ENCODE measurements at regions not wholly inside any gene's neighbourhood (a gene's known extent, or its start where the extent isn't known, plus 50 kb on each side); places are given as distances from the start of the nearest gene placed in this dataset.
"Not testable (repeated sequence)": the region's sequence is repeated elsewhere in the genome, so short reads cannot be mapped to it uniquely, and the experiment has no call there.

GRCh38 chr12:126282691-126283090 is 1217.5 kb downstream of the AACS start:
- DNase-seq (ENCODE audit: low read depth), result no peak

- DNase-seq (ENCODE audit: low read depth), result no peak
Measured at GRCh38 chr12:126286203-126286602, 1221.0 kb downstream of the AACS start.

DNA sequence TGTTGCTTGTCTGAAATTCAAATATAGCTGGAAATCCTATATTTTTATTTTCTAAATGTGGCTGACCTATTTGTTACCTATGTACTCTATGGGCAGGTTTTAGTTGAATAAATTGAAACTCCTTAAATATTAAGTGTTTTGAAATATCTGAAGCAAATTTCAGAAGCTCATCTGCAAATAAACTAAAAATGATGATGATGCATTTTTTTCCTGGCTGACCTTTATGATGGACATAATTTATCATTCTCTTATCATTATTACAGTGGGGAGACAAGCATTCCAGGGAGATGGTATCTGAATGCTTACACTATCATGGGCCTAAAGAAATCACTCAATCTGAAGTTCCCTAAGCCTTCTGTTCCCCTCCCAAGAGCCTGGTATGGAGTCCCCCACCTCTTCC is 1225.2 kb downstream of the AACS start:
- DNase-seq (ENCODE audit: low read depth), result no peak

DNA sequence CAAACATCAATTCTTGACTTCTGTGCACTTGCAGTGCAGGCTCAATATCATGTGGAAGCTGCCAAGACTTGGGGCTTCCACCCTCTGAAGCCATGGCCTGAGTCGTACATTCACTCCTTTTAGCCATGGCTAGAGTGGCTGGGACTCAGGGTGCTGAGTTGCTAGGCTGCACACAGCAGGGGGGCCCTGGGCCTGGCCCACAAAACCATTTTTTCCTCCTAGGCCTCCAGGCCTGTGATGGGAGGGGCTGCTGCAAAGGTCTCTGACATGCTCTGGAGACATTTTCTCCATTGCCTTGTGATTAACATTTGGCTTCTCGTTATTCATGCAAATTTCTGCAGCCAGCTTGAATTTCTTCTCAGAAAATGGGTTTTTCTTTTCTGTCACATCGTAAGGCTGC is 1226.8 kb downstream of the AACS start:
- not testable (repeated sequence) for DNase-seq (ENCODE audit: low read depth)

GRCh38 chr12:126295652-126296051 is 1230.4 kb downstream of the AACS start:
- no peak for DNase-seq (ENCODE audit: low read depth)

GRCh38 chr12:126309278-126309677 is 1244.0 kb downstream of the AACS start:
- no peak for DNase-seq (ENCODE audit: low read depth)

- no peak for DNase-seq (ENCODE audit: low read depth)
Measured at GRCh38 chr12:126312457-126312856, 1247.2 kb downstream of the AACS start.

- DNase-seq (ENCODE audit: low read depth), result no peak
Measured at GRCh38 chr12:126316411-126316810, 1251.2 kb downstream of the AACS start.

- DNase-seq (ENCODE audit: low read depth), result no peak
Measured at GRCh38 chr12:126337556-126338441, 1272.6 kb downstream of the AACS start.

DNA sequence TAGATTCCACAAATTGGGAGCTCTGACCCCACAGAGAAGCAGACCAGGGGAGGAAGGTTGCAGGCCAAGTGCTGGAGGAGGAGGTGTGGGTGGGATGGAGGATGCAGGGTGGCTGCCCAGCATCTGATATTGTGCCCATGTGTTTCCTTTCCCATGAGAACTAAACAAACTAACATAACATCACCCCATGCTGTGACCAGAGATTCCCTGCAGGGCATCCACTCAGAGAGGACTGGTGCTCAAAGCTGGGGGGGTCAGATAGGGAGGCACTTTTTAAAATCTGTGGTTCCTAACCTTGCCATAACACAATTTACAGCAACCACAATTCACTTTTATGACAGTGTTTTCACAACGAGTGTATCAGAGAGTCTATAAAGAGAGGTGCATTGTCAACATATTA is 1277.6 kb downstream of the AACS start:
- DNase-seq (ENCODE audit: low read depth), result no peak

DNA sequence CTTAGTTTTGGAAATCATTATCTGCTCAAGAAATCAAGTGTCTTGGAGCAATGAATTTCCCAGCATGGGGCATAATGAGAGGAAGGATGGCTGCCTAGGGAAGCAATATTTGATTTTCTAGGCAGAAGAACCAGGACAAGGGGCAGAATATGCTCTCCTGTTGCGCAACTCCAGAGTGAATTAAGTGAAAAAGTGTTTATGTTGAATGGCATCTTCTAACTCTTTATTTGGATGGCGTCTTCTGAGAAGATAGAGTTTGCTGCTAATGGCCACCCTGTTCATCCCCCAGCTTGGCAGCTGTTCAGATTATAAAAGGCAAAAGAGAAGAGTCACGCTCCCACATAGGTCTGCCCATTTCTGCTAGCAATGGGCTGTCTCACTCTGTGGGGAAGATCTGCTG is 1278.1 kb downstream of the AACS start:
- no peak for DNase-seq (ENCODE audit: low read depth)

DNA sequence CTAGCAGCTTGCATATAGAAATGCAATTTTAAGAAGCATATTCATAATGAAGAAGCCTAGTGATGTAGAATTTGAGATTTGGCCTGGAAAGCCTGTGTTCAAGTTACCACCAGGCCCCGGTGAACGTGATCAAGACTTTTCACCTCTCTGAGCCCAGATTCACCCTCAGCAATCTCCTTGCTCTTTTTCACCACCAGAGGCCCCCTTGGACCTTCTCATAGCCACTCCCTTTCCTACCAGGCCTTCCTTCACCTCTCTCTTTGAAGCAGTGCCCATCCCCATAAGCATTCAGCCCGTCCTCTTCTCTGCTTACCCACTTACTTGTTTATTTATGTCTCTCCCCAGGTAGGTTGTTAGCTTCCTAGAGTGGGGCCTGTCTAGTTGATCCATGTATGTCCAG is 1280.9 kb downstream of the AACS start:
- DNase-seq (ENCODE audit: low read depth), result no peak

DNA sequence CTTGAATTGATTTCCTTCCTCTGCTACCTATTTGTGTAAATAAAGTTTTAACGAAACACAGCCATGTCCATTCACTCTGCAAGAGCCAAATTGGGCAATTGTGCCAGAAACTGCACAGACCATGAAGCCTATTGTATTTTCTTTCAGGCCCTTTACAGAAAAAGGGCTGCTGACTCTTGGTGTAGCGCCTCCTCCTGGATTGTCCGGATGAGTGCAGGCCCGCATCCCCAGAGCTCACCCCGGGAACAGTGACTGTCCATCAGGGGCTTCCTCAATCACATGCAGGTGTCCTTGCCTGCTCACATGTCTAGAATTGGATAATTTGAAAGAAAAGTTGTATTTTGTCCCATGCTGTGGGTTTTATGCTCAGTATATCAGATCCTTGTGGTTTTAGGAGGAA is 1282.2 kb downstream of the AACS start:
- no peak for DNase-seq (ENCODE audit: low read depth)

- DNase-seq (ENCODE audit: low read depth), result no peak
Measured at GRCh38 chr12:126349383-126349782, 1284.1 kb downstream of the AACS start.

GRCh38 chr12:126353604-126354003 is 1288.4 kb downstream of the AACS start:
- no peak for DNase-seq (ENCODE audit: low read depth)

GRCh38 chr12:126354633-126355032 is 1289.4 kb downstream of the AACS start:
- no peak for DNase-seq (ENCODE audit: low read depth)

DNA sequence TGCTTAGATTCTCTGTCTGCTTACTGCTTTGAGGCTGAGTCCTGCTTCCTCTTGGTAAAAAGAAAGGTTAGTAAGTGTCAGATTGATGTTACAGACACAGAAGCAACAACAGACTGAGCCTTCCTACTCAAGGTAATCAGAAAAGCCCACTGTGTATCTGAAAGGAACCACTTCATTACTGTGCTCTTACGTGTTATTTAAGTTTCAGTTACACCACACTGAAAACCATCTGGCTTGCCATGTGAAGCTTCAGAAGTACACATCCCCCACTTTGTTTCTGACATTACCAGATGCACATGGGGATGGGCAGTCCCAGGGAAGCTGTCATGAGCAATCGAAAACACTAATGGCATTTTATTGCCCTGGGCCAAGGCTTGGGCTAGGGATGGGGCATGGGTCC is 1290.1 kb downstream of the AACS start:
- no peak for DNase-seq (ENCODE audit: low read depth)

DNA sequence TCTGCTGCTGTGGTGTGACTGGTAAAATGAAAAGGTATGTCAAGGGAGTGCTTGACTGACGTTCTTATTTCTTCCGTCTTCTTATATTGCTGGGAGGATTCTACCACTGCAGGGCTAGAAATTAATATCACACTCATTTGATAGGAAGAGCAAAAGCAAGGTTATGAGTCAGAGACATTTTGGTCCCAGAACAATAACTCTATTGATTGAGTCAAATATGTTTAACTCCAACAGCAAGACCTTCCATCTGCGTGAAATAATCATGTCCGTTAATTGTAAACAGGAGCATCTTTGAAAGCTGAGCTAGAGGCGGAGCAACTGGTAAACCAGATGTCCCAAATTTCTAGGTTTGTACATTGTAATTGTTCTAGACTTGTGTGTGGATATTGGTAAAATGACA is 1293.6 kb downstream of the AACS start:
- DNase-seq (ENCODE audit: low read depth), result no peak

GRCh38 chr12:126359216-126359615 is 1294.0 kb downstream of the AACS start:
- no peak for DNase-seq (ENCODE audit: low read depth)

GRCh38 chr12:126361804-126362203 is 1296.6 kb downstream of the AACS start:
- no peak for DNase-seq (ENCODE audit: low read depth)

DNA sequence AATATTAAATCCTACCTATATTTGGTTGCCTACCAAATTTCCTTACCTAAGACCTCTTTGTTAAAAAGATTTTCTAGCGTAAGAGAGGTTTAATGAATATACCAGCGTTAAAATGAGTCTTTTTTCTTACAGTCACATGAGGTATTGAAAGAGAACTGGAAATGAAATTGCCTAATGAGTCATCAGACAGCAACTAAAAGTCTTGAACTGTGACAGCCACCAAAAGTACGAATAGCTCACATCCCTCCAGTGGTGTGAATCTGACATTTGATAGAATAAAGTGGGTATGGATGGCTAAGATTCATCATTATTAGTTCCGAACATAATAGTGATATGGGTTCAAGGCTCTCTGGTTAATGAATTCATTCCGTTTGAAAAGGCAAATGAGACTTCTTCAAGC is 1297.3 kb downstream of the AACS start:
- no peak for DNase-seq (ENCODE audit: low read depth)

DNA sequence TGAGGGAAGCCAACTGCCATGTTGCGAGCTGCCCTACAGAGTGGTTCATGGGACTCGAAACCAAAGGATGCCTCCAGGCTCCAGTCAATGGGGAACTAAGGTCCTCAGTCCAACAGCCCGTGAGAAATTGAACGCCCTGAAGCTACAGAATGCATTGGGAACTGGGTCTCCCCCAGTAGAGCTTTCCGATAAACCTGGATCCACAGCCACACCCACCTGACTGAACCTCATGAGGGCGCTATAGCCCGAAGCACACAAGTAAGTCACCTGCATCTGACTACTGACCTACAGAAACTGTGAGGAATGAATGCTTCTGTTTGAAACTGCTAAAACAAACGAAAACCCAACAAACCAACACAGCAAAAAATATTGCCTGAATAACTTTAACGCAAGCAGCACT is 1297.7 kb downstream of the AACS start:
- no peak for DNase-seq (ENCODE audit: low read depth)

GRCh38 chr12:126369487-126370463 is 1304.5 kb downstream of the AACS start:
- no peak for DNase-seq (ENCODE audit: low read depth)

Measured in stimulated activated CD8-positive, alpha-beta memory T cell treated with anti-CD3 and anti-CD28 coated beads, Interleukin-15, amount 100 ng/mL, for 1 hour (primary cell).